Hematopoietic multipotent progenitor cell treated with erythropoietin and hydrocortisone succinate and interleukin-3 and kit ligand, for 4 days (in vitro differentiated cells): ENCODE measurements at regions not wholly inside any gene's neighbourhood (a gene's known extent, or its start where the extent isn't known, plus 50 kb on each side); places are given as distances from the start of the nearest gene placed in this dataset.

Source experiments
- DNase-seq: peaks from one replicate; pipeline ENCODE4 v3.0.0-alpha.2; 2015

DNA sequence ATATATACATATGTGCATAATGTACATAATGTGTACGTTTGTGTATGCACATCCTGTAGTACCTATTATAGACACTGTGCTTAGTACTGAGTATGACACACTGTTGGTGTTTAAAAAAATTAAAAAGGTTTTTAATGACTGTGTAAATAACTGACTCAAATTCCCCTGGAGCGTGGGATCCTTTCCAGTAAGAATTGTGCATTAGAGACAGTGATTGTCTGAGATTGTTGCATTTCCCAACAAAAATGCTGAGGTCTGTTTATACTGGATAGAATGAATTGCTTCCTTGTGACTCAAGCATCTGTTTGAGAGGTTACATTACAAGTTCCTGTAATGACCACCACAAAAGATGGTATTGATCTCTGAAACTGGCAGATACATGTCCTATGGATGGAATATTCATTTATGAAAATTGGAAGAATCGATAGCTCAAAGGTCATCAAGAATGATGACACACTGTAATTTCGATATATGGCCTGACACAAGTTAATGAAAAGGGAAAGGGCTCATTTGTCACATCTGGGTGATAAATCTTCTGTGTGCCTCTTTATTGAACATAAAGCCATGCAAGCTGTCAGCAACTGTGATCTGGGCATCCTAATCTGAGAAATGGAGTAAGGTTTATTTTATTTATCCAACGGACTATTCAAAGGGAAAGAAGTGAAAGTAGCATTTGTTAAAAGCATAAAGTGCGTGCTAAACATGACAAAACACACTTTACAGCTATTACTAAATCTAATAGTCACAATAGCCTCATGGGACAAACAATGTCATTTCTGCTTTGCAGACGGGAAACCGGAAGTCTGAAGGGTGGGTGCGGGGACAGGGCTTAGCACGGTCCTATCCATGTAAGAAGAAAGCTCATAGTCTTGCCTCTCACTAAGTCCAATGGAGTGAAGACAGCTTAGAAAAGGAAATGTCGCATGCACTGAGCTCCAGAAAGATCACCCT is 228.8 kb downstream of the CDH11 start:
- no peak for DNase-seq

DNA sequence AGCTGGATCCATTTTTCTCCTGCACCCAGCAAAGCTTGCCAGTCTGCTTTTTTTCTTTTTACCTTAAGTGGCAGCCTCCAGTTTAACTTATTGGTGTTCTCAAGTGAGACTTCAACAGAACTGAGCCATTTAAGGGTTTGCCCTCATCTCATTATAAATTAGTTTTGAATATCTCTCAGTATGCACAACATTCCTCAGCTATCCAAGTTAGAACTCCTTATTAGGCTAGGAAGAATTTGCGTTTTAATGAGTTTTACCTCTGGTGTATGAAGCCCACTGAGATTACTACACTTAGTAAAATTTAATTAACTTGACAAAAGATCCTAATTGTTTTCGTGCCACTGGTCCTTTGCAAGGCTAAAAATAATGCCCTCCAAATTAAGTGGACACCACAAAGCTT is 232.4 kb downstream of the CDH11 start:
- DNase-seq, result no peak

GRCh38 chr16:64887651-64888050 is 234.2 kb downstream of the CDH11 start:
- no peak for DNase-seq

GRCh38 chr16:64882078-64882784 is 239.6 kb downstream of the CDH11 start:
- DNase-seq, result no peak

- no peak for DNase-seq
These were observed 240.9 kb downstream of the CDH11 start for GRCh38 chr16:64880994-64881393.

GRCh38 chr16:64880006-64880405 is 241.9 kb downstream of the CDH11 start:
- DNase-seq, result no peak

DNA sequence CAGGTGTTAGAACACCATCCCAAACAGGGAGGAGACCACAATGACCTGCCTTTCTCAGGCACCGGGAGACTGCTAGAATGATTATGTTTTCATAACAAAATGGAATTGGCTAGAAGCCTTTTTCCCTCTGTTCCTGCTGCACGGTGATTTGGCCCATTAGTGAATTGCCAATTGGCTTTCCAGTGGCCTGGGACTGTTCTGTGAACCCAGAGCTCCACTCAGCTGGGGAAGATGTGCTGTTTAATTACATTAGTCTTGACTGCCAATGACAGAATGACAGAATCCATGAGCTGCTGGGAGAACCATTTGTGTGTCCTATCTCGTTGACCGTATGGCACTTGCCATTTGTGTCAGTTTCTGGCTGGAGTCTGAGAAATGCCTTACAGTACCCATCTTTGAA is 242.9 kb downstream of the CDH11 start:
- DNase-seq, result no peak

- DNase-seq, result no peak
These were observed 249.8 kb downstream of the CDH11 start for GRCh38 chr16:64872101-64872500.

- no peak for DNase-seq
These were observed 251.0 kb downstream of the CDH11 start for GRCh38 chr16:64870859-64871258.

- DNase-seq, result no peak
These were observed 252.1 kb downstream of the CDH11 start for GRCh38 chr16:64869781-64870180.

GRCh38 chr16:64866021-64866420 is 255.8 kb downstream of the CDH11 start:
- DNase-seq, result no peak

DNA sequence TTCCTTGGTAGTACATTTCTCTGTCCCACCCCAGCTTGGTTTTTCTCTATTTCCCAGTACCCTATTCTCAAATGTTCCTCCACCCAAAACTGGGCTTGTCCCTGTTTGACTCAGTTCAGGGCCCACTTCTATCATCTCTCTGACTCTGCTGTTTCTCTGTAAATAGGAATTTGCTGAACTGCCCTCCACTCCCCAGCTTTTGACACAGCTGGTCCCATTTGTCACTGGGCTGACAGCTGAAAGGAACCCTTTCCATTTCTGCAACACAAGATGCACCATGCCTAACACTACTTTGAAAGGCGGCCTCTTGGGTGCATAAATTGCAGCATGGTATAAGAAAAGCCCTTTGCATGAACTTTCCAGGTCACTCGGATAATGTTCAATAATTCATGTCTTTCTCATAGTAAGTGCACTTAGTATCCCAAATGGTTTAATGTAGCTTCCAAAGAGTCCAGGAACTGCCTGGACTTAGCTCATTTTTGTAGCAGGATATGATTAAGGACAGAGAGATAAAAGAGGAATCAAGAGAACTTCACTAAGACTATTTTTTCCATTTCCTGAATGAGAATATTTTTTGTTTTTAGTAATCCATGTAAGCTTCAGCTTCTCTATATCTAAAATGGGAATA is 256.7 kb downstream of the CDH11 start:
- no peak for DNase-seq

DNA sequence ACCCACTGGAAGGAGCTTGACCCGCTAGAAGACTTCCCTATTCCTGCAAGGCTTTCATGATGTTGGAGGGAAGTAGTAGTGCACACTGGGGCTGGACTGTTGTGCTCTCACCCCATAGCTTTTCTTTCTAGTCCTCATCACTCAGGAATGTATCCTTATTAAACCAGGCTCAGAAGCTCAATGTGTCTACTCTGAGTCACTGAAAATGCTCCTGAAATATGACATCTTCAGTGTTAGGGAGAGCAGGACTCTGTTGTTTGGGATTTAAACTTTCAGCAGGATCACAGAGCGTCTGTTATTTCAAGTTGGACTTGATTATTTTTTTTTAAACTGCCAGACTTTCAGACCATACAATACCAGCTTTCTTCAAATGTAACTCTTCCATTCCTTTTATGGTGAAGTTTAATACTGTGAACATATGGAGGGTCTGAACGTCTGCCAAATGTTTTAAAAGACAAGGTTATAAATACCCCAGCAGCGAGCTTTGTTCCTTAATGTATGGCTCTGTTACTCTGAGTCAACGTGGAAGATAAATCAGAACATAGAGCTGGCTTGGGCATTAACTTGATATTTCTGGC is 257.5 kb downstream of the CDH11 start:
- DNase-seq, result no peak

GRCh38 chr16:64858076-64858475 is 263.8 kb downstream of the CDH11 start:
- no peak for DNase-seq

- no peak for DNase-seq
These were observed 264.5 kb downstream of the CDH11 start for GRCh38 chr16:64857411-64857810.

DNA sequence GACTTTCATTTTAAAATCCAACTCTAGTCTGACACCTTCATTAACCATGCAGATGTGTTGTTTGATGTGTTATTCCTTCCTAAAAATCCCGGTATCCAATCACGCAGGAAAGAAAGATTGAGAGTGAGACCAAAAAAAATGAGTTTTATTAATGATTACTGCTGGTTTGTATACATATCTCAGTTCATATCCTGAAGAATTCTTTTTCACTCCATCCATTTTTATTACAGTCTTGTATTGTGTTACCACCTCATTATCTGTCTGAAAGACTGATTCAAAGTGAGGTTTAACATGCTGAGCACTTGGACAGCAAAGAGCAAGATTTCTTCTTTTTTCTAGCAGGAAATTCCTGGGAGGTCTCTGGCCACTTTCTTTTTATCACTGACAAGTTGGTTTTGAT is 268.3 kb downstream of the CDH11 start:
- no peak for DNase-seq

DNA sequence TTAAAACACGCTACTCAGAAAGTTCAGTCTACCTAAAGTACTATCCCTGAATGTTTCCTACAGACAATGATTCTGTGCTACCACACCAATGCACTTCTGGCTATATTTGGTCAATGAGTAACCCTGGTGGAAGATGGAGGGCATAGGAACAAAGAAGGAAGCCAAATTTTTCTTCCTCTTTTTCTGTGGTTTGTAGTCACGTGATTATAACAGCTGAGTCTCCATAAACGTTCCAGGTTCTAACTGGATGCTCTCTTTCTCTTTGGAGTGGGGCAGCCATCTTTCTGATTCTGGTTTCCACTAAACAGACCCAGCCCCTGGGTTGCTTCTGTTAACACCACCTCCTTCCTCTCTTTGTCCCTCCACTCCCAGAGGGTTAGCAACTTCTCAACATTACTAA is 274.9 kb downstream of the CDH11 start:
- DNase-seq, result peak; percentile 1

DNA sequence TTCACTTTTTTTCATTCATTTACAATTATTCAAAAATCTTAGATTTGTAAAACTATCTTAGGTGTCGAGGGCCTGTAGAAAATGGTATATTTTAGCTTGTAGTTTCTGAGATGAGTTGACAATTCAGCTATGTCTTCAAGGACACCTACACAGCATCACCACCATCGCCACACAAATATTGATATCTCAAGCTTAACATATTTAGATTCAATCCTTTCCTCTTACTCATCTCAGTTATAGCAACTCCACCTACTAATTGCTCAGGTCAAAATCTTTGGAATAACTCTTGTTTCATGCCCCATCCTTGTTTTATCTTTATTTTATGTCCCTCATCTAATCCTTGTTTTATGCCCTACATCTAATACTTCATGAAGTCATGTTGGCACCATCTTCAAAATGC is 276.8 kb downstream of the CDH11 start:
- no peak for DNase-seq

GRCh38 chr16:64841482-64841881 is 280.4 kb downstream of the CDH11 start:
- DNase-seq, result no peak

- DNase-seq, result no peak
These were observed 280.8 kb downstream of the CDH11 start for GRCh38 chr16:64841071-64841470.

DNA sequence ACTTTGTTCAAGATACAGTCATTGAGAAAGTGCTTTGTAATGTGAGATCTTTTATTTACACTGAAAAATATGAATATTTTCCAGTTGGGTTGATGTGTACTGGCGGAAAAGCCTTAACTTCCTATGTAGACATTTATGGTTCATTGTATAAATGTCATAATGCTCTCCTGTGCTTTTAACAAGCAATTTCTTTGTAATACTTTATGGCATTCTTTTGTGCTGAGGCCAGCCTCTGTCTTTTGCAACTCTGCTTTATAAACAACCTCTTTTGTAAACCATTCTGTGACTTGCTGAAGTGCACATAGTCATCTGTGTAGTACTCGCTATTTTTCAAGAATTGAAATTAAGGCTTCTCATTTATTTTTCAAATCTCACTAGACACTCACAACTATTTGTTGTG is 291.2 kb downstream of the CDH11 start:
- DNase-seq, result no peak

- no peak for DNase-seq
These were observed 292.2 kb downstream of the CDH11 start for GRCh38 chr16:64829678-64830077.

- no peak for DNase-seq
These were observed 295.5 kb downstream of the CDH11 start for GRCh38 chr16:64826374-64826773.
